Kidney (tissue), 13 donors: ENCODE measurements at regions not wholly inside any gene's neighbourhood (a gene's known extent, or its start where the extent isn't known, plus 50 kb on each side); places are given as distances from the start of the nearest gene placed in this dataset.

Source experiments
- DNase-seq, 5 donors: peaks; one replicate each; pipeline ENCODE4 v3.0.0-alpha.2; 2013 to 2020
- FAIRE-seq: peaks from 2 replicates; lab custom pipeline; 2012; peaks lifted over from hg19 to GRCh38; lab: Jason Lieb, UNC
- H3K27ac ChIP-seq, 2 donors: one replicate each; pipeline ENCODE4 v1.7.0; 2013; ENCODE audit warnings: low read depth in 2 of 2, low read length in 2 of 2, inconsistent platforms in 1 of 2
- H3K27me3 ChIP-seq: one replicate; pipeline ENCODE4 v1.7.1; 2013; ENCODE audit warnings: low read length, inconsistent platforms; ENCODE audit not compliant: control insufficient read depth, insufficient read depth
- H3K36me3 ChIP-seq, 3 donors: one replicate each; pipeline versions ENCODE4 v1.7.0 to v1.7.1; 2013; ENCODE audit warnings: low read length in 3 of 3, control low read depth in 1 of 3, inconsistent platforms in 1 of 3; ENCODE audit not compliant: insufficient read depth in 3 of 3, control insufficient read depth in 2 of 3
- H3K4me1 ChIP-seq, 3 donors: one replicate each; pipeline versions ENCODE4 v1.7.0 to v1.7.1; 2013; ENCODE audit warnings: low read length in 3 of 3, inconsistent platforms in 1 of 3, low read depth in 1 of 3; ENCODE audit not compliant: control insufficient read depth in 2 of 3, insufficient read depth in 2 of 3
- H3K4me3 ChIP-seq, 3 donors: one replicate each; pipeline versions ENCODE4 v1.7.0 to v1.8.1; 2013; ENCODE audit warnings: low read length in 3 of 3, control low read depth in 1 of 3, inconsistent platforms in 1 of 3
- H3K9ac ChIP-seq, 3 donors: one replicate each; pipeline versions ENCODE4 v1.7.0 to v1.7.1; 2013; ENCODE audit warnings: low read length in 3 of 3, control low read depth in 1 of 3, inconsistent platforms in 1 of 3
- H3K9me3 ChIP-seq, 3 donors: one replicate each; pipeline versions ENCODE4 v1.7.0 to v1.7.1; 2013; ENCODE audit warnings: low read length in 3 of 3, control low read depth in 1 of 3, inconsistent platforms in 1 of 3; ENCODE audit not compliant: control insufficient read depth in 2 of 3, insufficient read depth in 1 of 3
- CTCF ChIP-seq: IDR thresholded peaks from 3 replicates; pipeline ENCODE4 v1.5.1; 2012; ENCODE audit warnings: mild to moderate bottlenecking, moderate library complexity, borderline replicate concordance; ENCODE audit not compliant: insufficient read depth; ENCODE audit errors: extremely low read depth
- intact Hi-C: fragments of 100-400 bp; cut with DNase I; formaldehyde crosslinking; loops from one replicate; pipeline ENCODE4 v1.11.1; 2022
- donor health status: control.
- donor health status: control.
- donor health status: control.
- donor health status: control.
- donor health status: control.
- donor health status: DM: yes; HTN: yes; CAD: no.
- donor health status: Normal renal cell carcinoma (clear cell type).

DNA sequence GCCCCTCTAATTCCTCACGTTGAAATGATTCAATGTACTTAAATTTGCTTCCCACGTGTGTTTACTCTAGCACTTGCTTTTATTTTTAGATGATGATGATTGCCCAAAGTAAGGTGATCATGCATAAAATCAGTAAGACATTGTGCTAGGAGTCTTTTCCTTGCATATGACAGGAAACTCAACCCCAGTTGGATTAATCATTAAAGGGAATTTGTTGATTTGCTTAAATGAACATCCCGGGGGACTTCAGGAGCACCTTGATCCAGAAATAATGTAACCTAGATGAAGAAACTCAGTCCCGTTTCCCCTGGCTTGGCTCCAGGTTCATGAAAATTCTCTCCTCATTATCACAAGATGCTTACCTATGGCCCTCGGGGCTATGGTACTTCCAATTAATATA is 106.1 kb upstream of the STC2 start:
- Histone ChIP-seq H3K27me3 (no peaks in the 10 kb centered on the region), H3K36me3 (no peaks in the 10 kb centered on the region), H3K27ac (no peak overlapping the region), H3K9ac (no peak overlapping the region), H3K4me1 (no peaks in the 10 kb centered on the region), H3K9me3 (no peaks in the 10 kb centered on the region), H3K4me3 (no peak overlapping the region)
- intact Hi-C loops, result no loop called here
- no peak for DNase-seq
- no peak for TF ChIP-seq CTCF
- no peak for FAIRE-seq

GRCh38 chr5:173430394-173430793 is 102.2 kb upstream of the STC2 start:
- TF ChIP-seq CTCF, result no peak
- DNase-seq, result no peak

GRCh38 chr5:173429489-173430150 is 101.4 kb upstream of the STC2 start:
- Histone ChIP-seq H3K4me1 (no peaks in the 10 kb centered on the region), H3K9me3 (no peaks in the 10 kb centered on the region), H3K9ac (no peak overlapping the region), H3K27me3 (no peaks in the 10 kb centered on the region), H3K27ac (no peak overlapping the region), H3K4me3 (no peak overlapping the region), H3K36me3 (no peaks in the 10 kb centered on the region)
- intact Hi-C loops, result no loop called here
- DNase-seq (no peak), FAIRE-seq (no peak)
- TF ChIP-seq CTCF, result no peak

More at GRCh38 chr5:173430394-173430793, 102.2 kb upstream of the STC2 start:
- Histone ChIP-seq H3K4me3 (no peak overlapping the region), H3K36me3 (no peaks in the 10 kb centered on the region), H3K27ac (no peak overlapping the region), H3K9ac (no peak overlapping the region), H3K9me3 (no peaks in the 10 kb centered on the region), H3K4me1 (no peaks in the 10 kb centered on the region), H3K27me3 (no peaks in the 10 kb centered on the region)
- no peak for FAIRE-seq
- intact Hi-C loops, result no loop called here
